IMR-90 (cell line): ENCODE measurements at regions not wholly inside any gene's neighbourhood (a gene's known extent, or its start where the extent isn't known, plus 50 kb on each side); places are given as distances from the start of the nearest gene placed in this dataset.

ENCODE experiments used
- ATAC-seq: fragments of 200-7000 bp; cut with Tn5 transposase; 2 replicates; pipeline ENCODE4 v1.9.1; 2020; ENCODE audit warnings: low read depth, mild to moderate bottlenecking, moderate library complexity
- BruUV-seq: library from RNA; stranded (reverse); fragments of 400-500 nt; replicated peaks from 2 replicates; lab custom pipeline; 2021; lab: Mats Ljungman, UMichigan
- CTCF ChIA-PET: fragments of 300-600 bp; formaldehyde crosslinking; extraction: SDS; loops from one replicate; lab custom pipeline; 2021; ENCODE audit warnings: antibody characterized with exemption; lab: Yijun Ruan, JAX
- POLR2A ChIA-PET: fragments of 300-600 bp; sonication (Branson Sonifier 250); formaldehyde crosslinking; loops from one replicate; lab custom pipeline; 2022; ENCODE audit warnings: antibody characterized with exemption; ENCODE audit not compliant: unreplicated experiment; lab: Charles Lee
- DNase-seq: peaks from one replicate; pipeline ENCODE4 v3.0.0; 2013
- H2AFZ ChIP-seq: replicated peaks from 2 replicates; pipeline ENCODE3; 2013; ENCODE audit warnings: low read length, mild to moderate bottlenecking; ENCODE audit not compliant: poor library complexity
- H2AK5ac ChIP-seq: 2 replicates; pipeline ENCODE4 v1.6.1; 2013; ENCODE audit warnings: low read depth, low read length, inconsistent platforms
- H2AK9ac ChIP-seq: replicated peaks from 2 replicates; pipeline ENCODE3; 2013; ENCODE audit warnings: mild to moderate bottlenecking, low read depth, low read length, moderate library complexity; ENCODE audit not compliant: poor library complexity
- H2BK120ac ChIP-seq: 2 replicates; pipeline ENCODE4 v1.6.1; 2013; ENCODE audit warnings: low read depth, low read length, inconsistent platforms
- H2BK15ac ChIP-seq: 3 replicates; pipeline ENCODE4 v1.6.1; 2013; ENCODE audit warnings: low read depth, low read length, inconsistent platforms
- H2BK20ac ChIP-seq: 2 replicates; pipeline ENCODE4 v1.6.1; 2013; ENCODE audit warnings: low read depth, mild to moderate bottlenecking, inconsistent platforms, low read length, moderate library complexity
- H2BK5ac ChIP-seq: 2 replicates; pipeline ENCODE4 v1.6.1; 2013; ENCODE audit warnings: mild to moderate bottlenecking, low read depth, low read length, inconsistent platforms; ENCODE audit not compliant: poor library complexity, severe bottlenecking
- H3K14ac ChIP-seq: replicated peaks from 2 replicates; pipeline ENCODE4 v1.6.1; 2013; ENCODE audit warnings: low read depth, low read length, inconsistent platforms
- H3K18ac ChIP-seq: 2 replicates; pipeline ENCODE4 v1.6.1; 2013; ENCODE audit warnings: low read depth, low read length, control low read depth
- H3K23ac ChIP-seq: 2 replicates; pipeline ENCODE4 v1.6.1; 2013; ENCODE audit warnings: low read depth, low read length, inconsistent platforms
- H3K27ac ChIP-seq: 2 replicates; pipeline ENCODE4 v1.5.1; 2013; ENCODE audit warnings: mild to moderate bottlenecking, control low read depth, low read length; ENCODE audit not compliant: insufficient read depth
- H3K27me3 ChIP-seq: 2 replicates; pipeline ENCODE4 v1.6.1; 2013; ENCODE audit warnings: low read length; ENCODE audit not compliant: control insufficient read depth, insufficient read depth
- H3K36me3 ChIP-seq: 2 replicates; pipeline ENCODE4 v1.6.1; 2013; ENCODE audit warnings: low read length, mixed read lengths; ENCODE audit not compliant: control insufficient read depth, insufficient read depth
- H3K4ac ChIP-seq: 2 replicates; pipeline ENCODE4 v1.6.1; 2013; ENCODE audit warnings: low read depth, low read length, inconsistent platforms
- H3K4me1 ChIP-seq: 2 replicates; pipeline ENCODE4 v1.6.1; 2013; ENCODE audit warnings: low read length, mixed read lengths; ENCODE audit not compliant: control insufficient read depth, insufficient read depth
- H3K4me2 ChIP-seq: 2 replicates; pipeline ENCODE4 v1.6.1; 2013; ENCODE audit warnings: low read depth, mild to moderate bottlenecking, control low read depth, low read length, moderate library complexity
- H3K4me3 ChIP-seq: 2 replicates; pipeline ENCODE4 v1.5.1; 2013; ENCODE audit warnings: low read depth, mild to moderate bottlenecking, control low read depth, low read length, moderate library complexity; ENCODE audit not compliant: insufficient read depth
- H3K56ac ChIP-seq: 2 replicates; pipeline ENCODE4 v1.6.1; 2013; ENCODE audit warnings: low read length, inconsistent platforms; ENCODE audit not compliant: insufficient read depth; ENCODE audit errors: extremely low read depth
- H3K79me1 ChIP-seq, 2 experiments: 2 replicates each; pipeline ENCODE4 v1.6.1; 2013; ENCODE audit warnings: low read length in 2 of 2, inconsistent platforms in 1 of 2, low read depth in 1 of 2
- H3K9ac ChIP-seq: 2 replicates; pipeline ENCODE4 v1.6.1; 2013; ENCODE audit warnings: low read depth, low read length, control low read depth
- H3K9me1 ChIP-seq: 2 replicates; pipeline ENCODE4 v1.6.1; 2013; ENCODE audit warnings: low read length, inconsistent platforms; ENCODE audit not compliant: insufficient read depth
- H3K9me3 ChIP-seq: 2 replicates; pipeline ENCODE4 v1.6.1; 2013; ENCODE audit warnings: low read length; ENCODE audit not compliant: control insufficient read depth, insufficient read depth
- H4K20me1 ChIP-seq: 2 replicates; pipeline ENCODE4 v1.6.1; 2013; ENCODE audit warnings: low read length, inconsistent platforms; ENCODE audit not compliant: insufficient read depth
- H4K5ac ChIP-seq: 2 replicates; pipeline ENCODE4 v1.6.1; 2013; ENCODE audit warnings: mild to moderate bottlenecking, low read depth, low read length, control low read depth
- H4K8ac ChIP-seq, 2 experiments: 2 replicates each; pipeline ENCODE4 v1.6.1; 2013; ENCODE audit warnings: low read depth in 2 of 2, low read length in 2 of 2, control low read depth in 1 of 2, inconsistent platforms in 1 of 2
- H4K91ac ChIP-seq: 2 replicates; pipeline ENCODE4 v1.6.1; 2013; ENCODE audit warnings: low read depth, low read length, inconsistent platforms; ENCODE audit not compliant: insufficient read depth
- BHLHE40 ChIP-seq: fragments of 150-350 bp; IDR thresholded peaks from 2 replicates; pipeline ENCODE4 v1.6.1; 2016; ENCODE audit warnings: mild to moderate bottlenecking, low read depth, low read length
- CEBPB ChIP-seq: IDR thresholded peaks from 2 replicates; pipeline ENCODE4 v1.6.1; 2012; ENCODE audit warnings: low read depth, low read length, improper control_type of control experiment
- CHD1 ChIP-seq: IDR thresholded peaks from 2 replicates; pipeline ENCODE4 v1.6.1; 2012; ENCODE audit warnings: low read depth, low read length, improper control_type of control experiment
- CTCF ChIP-seq: conservative IDR thresholded peaks from 2 replicates; pipeline ENCODE4 v1.5.1; 2012; ENCODE audit warnings: mild to moderate bottlenecking, low read depth, low read length, improper control_type of control experiment
- ELK1 ChIP-seq: fragments of 150-350 bp; IDR thresholded peaks from 2 replicates; pipeline ENCODE4 v1.6.1; 2016; ENCODE audit warnings: low read depth, mild to moderate bottlenecking, low read length, moderate library complexity, borderline replicate concordance
- FOS ChIP-seq: fragments of 150-350 bp; IDR thresholded peaks from 2 replicates; pipeline ENCODE4 v1.6.1; 2016; ENCODE audit warnings: low read depth, low read length
- MAFK ChIP-seq: IDR thresholded peaks from 2 replicates; pipeline ENCODE4 v1.6.1; 2012; ENCODE audit warnings: low read depth, low read length, improper control_type of control experiment
- MAZ ChIP-seq: IDR thresholded peaks from 2 replicates; pipeline ENCODE4 v1.6.1; 2012; ENCODE audit warnings: low read depth, mild to moderate bottlenecking, low read length, improper control_type of control experiment, moderate library complexity, borderline replicate concordance
- MXI1 ChIP-seq: IDR thresholded peaks from 2 replicates; pipeline ENCODE4 v1.6.1; 2012; ENCODE audit warnings: low read depth, mild to moderate bottlenecking, low read length, moderate library complexity, borderline replicate concordance
- NFE2L2 ChIP-seq: fragments of 150-350 bp; IDR thresholded peaks from 2 replicates; pipeline ENCODE4 v1.6.1; 2016; ENCODE audit warnings: low read depth, mild to moderate bottlenecking, low read length
- POLR2A ChIP-seq: IDR thresholded peaks from 2 replicates; pipeline ENCODE4 v1.6.1; 2012; ENCODE audit warnings: mild to moderate bottlenecking, low read depth, low read length
- RAD21 ChIP-seq: IDR thresholded peaks from 2 replicates; pipeline ENCODE4 v1.6.1; 2012; ENCODE audit warnings: low read length, improper control_type of control experiment
- RCOR1 ChIP-seq: IDR thresholded peaks from 2 replicates; pipeline ENCODE4 v1.6.1; 2012; ENCODE audit warnings: mild to moderate bottlenecking, low read length, improper control_type of control experiment; ENCODE audit not compliant: insufficient replicate concordance
- RFX5 ChIP-seq: IDR thresholded peaks from 2 replicates; pipeline ENCODE4 v1.8.0; 2012; ENCODE audit warnings: low read depth, mild to moderate bottlenecking, low read length, moderate library complexity
- SMC3 ChIP-seq: fragments of 150-350 bp; IDR thresholded peaks from 2 replicates; pipeline ENCODE4 v1.6.1; 2016; ENCODE audit warnings: low read depth, mild to moderate bottlenecking, antibody characterized with exemption, low read length, moderate library complexity
- USF2 ChIP-seq: fragments of 150-350 bp; IDR thresholded peaks from 2 replicates; pipeline ENCODE4 v1.6.1; 2017; ENCODE audit warnings: mild to moderate bottlenecking, antibody characterized with exemption, low read length, low read depth
- WGBS, 2 experiments: methylation state at CpG; one replicate each; pipeline versions ENCODE4 v1.1.5 to v1.1.7; 2013; ENCODE audit warnings: missing lambda C conversion rate in 2 of 2; ENCODE audit not compliant: insufficient read length in 1 of 2; ENCODE audit errors: extremely low coverage in 2 of 2; 5-methylcytosine and 5-hydroxymethylcytosine counted together
- dilution Hi-C: fragments of 300-500 bp; cut with HindIII; formaldehyde crosslinking; loops from one replicate; pipeline ENCODE4 v1.14.3; 2018; ENCODE audit warnings: low sequenced_read_pairs; ENCODE audit not compliant: unreplicated experiment
- in situ Hi-C: fragments of 300-500 bp; cut with MboI; formaldehyde crosslinking; loops from 3 replicates; pipeline ENCODE4 v1.14.3; 2019; ENCODE audit warnings: low sequenced_read_pairs, inconsistent platforms, mixed read lengths
- intact Hi-C: fragments of 100-400 bp; cut with micrococcal nuclease; formaldehyde crosslinking; loops from 2 replicates; pipeline ENCODE4 v1.10.0; 2022

- Histone ChIP-seq H3K27ac (no peak overlapping the region), H3K9me3 (no peaks in the 10 kb centered on the region), H3K14ac (no peak overlapping the region), H3K4me2 (no peak overlapping the region), H2BK5ac (no peak overlapping the region), H3K27me3 (no peaks in the 10 kb centered on the region), H3K4me1 (no peaks in the 10 kb centered on the region), H4K91ac (no peak overlapping the region), H3K9me1 (no peaks in the 10 kb centered on the region), H3K18ac (no peak overlapping the region), H3K23ac (no peak overlapping the region), H4K5ac (no peak overlapping the region), H2BK15ac (no peak overlapping the region), H4K8ac (no peak overlapping the region), H3K4me3 (no peak overlapping the region), H3K56ac (no peak overlapping the region), H3K4ac (no peak overlapping the region), H3K36me3 (no peaks in the 10 kb centered on the region), H3K9ac (no peak overlapping the region), H2AFZ (no peak overlapping the region), H2AK5ac (no peak overlapping the region), H2BK120ac (no peak overlapping the region), H2AK9ac (no peak overlapping the region), H3K79me1 (no peaks in the 10 kb centered on the region), H2BK20ac (no peak overlapping the region), H4K20me1 (no peaks in the 10 kb centered on the region)
- intact Hi-C loops = no loop called here
- ChIA-PET POLR2A (no interaction called here), CTCF (no interaction called here)
- ATAC-seq (no peak), DNase-seq (no peak)
- in situ Hi-C loops = no loop called here
- no CpG with 5 or more reads among the region's 6 CpGs for WGBS, 2 experiments
- no peak for TF ChIP-seq RCOR1
- TF ChIP-seq MAFK = no peak
- no peak for TF ChIP-seq FOS
- no peak for TF ChIP-seq USF2
- TF ChIP-seq CEBPB = no peak
- TF ChIP-seq CHD1 = no peak
- TF ChIP-seq SMC3 = no peak
- no peak for TF ChIP-seq RAD21
- no peak for TF ChIP-seq RFX5
- no peak for TF ChIP-seq CTCF
- no peak for TF ChIP-seq MAZ
- no peak for TF ChIP-seq ELK1
- TF ChIP-seq NFE2L2 = no peak
- no peak for TF ChIP-seq BHLHE40
- TF ChIP-seq MXI1 = no peak
- TF ChIP-seq POLR2A = no peak
- dilution Hi-C loops = no loop called here
- BruUV-seq = no TSS peak
Observed at GRCh38 chr2:144812288-144812687, 292.4 kb upstream of the ZEB2 start.
